Astrocyte (in vitro differentiated cells and primary cell): ENCODE measurements at regions not wholly inside any gene's neighbourhood (a gene's known extent, or its start where the extent isn't known, plus 50 kb on each side); places are given as distances from the start of the nearest gene placed in this dataset.

Source experiments
- EZH2 ChIP-seq: IDR thresholded peaks from 2 replicates; pipeline ENCODE4 v1.6.1; 2012; ENCODE audit warnings: mild to moderate bottlenecking, low read length, inconsistent platforms; ENCODE audit not compliant: insufficient read depth
- TF ChIP-seq, protein P1 (sequence below): IDR thresholded peaks from 2 replicates; pipeline ENCODE4 v1.5.1; 2011; ENCODE audit warnings: low read depth, mild to moderate bottlenecking, inconsistent platforms, low read length, moderate library complexity; ENCODE audit not compliant: insufficient read depth

DNA sequence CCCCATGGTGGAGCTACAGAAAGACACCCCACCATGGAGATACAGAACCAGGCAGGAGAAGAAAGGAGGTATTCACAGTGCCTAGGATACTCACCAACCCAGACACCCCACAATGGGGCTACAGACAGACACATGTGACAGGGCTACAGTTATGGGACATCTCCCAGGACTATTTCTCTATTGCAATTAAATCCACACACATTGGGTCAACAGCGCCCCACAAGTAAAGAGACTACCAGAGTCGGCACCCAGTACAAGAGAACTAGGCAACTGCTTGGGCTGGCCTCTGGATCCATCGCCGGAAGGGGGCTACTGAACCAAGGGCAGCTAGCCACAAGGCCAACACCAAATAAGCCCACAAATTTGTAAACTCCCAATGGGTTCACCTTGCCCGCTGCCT is 310.1 kb upstream of the NCKAP5 start:
- TF ChIP-seq, protein P1, sequence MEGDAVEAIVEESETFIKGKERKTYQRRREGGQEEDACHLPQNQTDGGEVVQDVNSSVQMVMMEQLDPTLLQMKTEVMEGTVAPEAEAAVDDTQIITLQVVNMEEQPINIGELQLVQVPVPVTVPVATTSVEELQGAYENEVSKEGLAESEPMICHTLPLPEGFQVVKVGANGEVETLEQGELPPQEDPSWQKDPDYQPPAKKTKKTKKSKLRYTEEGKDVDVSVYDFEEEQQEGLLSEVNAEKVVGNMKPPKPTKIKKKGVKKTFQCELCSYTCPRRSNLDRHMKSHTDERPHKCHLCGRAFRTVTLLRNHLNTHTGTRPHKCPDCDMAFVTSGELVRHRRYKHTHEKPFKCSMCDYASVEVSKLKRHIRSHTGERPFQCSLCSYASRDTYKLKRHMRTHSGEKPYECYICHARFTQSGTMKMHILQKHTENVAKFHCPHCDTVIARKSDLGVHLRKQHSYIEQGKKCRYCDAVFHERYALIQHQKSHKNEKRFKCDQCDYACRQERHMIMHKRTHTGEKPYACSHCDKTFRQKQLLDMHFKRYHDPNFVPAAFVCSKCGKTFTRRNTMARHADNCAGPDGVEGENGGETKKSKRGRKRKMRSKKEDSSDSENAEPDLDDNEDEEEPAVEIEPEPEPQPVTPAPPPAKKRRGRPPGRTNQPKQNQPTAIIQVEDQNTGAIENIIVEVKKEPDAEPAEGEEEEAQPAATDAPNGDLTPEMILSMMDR = no peak
- TF ChIP-seq EZH2 = no peak
